HuH-7.5 (cell line): ENCODE measurements at regions not wholly inside any gene's neighbourhood (a gene's known extent, or its start where the extent isn't known, plus 50 kb on each side); places are given as distances from the start of the nearest gene placed in this dataset.

Source experiments
- DNase-seq: peaks from one replicate; pipeline ENCODE4 v3.0.0; 2011; ENCODE audit warnings: low spot score

- DNase-seq = no peak
These were observed 621.8 kb downstream of the CDH26 start for GRCh38 chr20:60579941-60580515.

GRCh38 chr20:60581606-60582115, 623.4 kb downstream of the CDH26 start:
- DNase-seq = no peak

GRCh38 chr20:60583741-60584140, 625.5 kb downstream of the CDH26 start:
- no peak for DNase-seq

GRCh38 chr20:60584221-60584620, 626.0 kb downstream of the CDH26 start:
- no peak for DNase-seq

- no peak for DNase-seq
These were observed 627.4 kb downstream of the CDH26 start for GRCh38 chr20:60585651-60586050.

GRCh38 chr20:60586269-60587050, 628.2 kb downstream of the CDH26 start:
- DNase-seq = no peak

- no peak for DNase-seq
These were observed 629.8 kb downstream of the CDH26 start for GRCh38 chr20:60587986-60588385.

- DNase-seq = peak; percentile 16
These were observed 631.4 kb downstream of the CDH26 start for GRCh38 chr20:60589623-60590022.

- no peak for DNase-seq
These were observed 633.1 kb downstream of the CDH26 start for GRCh38 chr20:60591172-60591799.

- no peak for DNase-seq
These were observed 640.3 kb downstream of the CDH26 start for GRCh38 chr20:60598528-60598927.

GRCh38 chr20:60599381-60599780, 641.2 kb downstream of the CDH26 start:
- no peak for DNase-seq

GRCh38 chr20:60600036-60600435, 641.8 kb downstream of the CDH26 start:
- DNase-seq = no peak

- no peak for DNase-seq
These were observed 628.0 kb upstream of the CDH4 start for GRCh38 chr20:60624066-60624465.

GRCh38 chr20:60627751-60628565, 624.1 kb upstream of the CDH4 start:
- no peak for DNase-seq

GRCh38 chr20:60628749-60629148, 623.3 kb upstream of the CDH4 start:
- DNase-seq = no peak

- no peak for DNase-seq
These were observed 622.9 kb upstream of the CDH4 start for GRCh38 chr20:60629206-60629605.

- no peak for DNase-seq
These were observed 621.5 kb upstream of the CDH4 start for GRCh38 chr20:60630609-60631008.

GRCh38 chr20:60631585-60632287, 620.3 kb upstream of the CDH4 start:
- no peak for DNase-seq

- DNase-seq = no peak
These were observed 619.4 kb upstream of the CDH4 start for GRCh38 chr20:60632391-60633262.

GRCh38 chr20:60634491-60635172, 617.4 kb upstream of the CDH4 start:
- no peak for DNase-seq
